Smooth muscle cell (in vitro differentiated cells): ENCODE measurements at regions not wholly inside any gene's neighbourhood (a gene's known extent, or its start where the extent isn't known, plus 50 kb on each side); places are given as distances from the start of the nearest gene placed in this dataset.

Source experiments
- DNase-seq: peaks from one replicate; lab custom pipeline; 2025; ENCODE audit not compliant: unreplicated experiment; lab: John Stamatoyannopoulos, UW
- H2AFZ ChIP-seq: fragments of 200-600 bp; sonication (generic); 2 replicates; pipeline ENCODE4 v1.6.0; 2016; ENCODE audit warnings: antibody characterized with exemption, low read depth, mild to moderate bottlenecking
- H3F3A ChIP-seq: fragments of 200-600 bp; sonication (generic); 2 replicates; pipeline ENCODE4 v1.6.0; 2017; ENCODE audit warnings: antibody characterized with exemption, low read depth
- H3K27ac ChIP-seq: fragments of 200-600 bp; sonication (generic); 2 replicates; pipeline ENCODE4 v1.5.1; 2016; ENCODE audit warnings: low read depth, mild to moderate bottlenecking
- H3K27me3 ChIP-seq: fragments of 200-600 bp; sonication (generic); 2 replicates; pipeline ENCODE4 v1.6.1; 2016; ENCODE audit warnings: low read depth, mild to moderate bottlenecking
- H3K36me3 ChIP-seq: fragments of 200-600 bp; sonication (generic); 2 replicates; pipeline ENCODE4 v1.5.1; 2016; ENCODE audit warnings: low read depth
- H3K4me1 ChIP-seq: fragments of 200-600 bp; sonication (generic); 2 replicates; pipeline ENCODE4 v1.5.1; 2016; ENCODE audit warnings: low read depth
- H3K4me2 ChIP-seq: fragments of 200-600 bp; sonication (generic); 2 replicates; pipeline ENCODE4 v1.6.0; 2016; ENCODE audit warnings: mild to moderate bottlenecking
- H3K4me3 ChIP-seq: fragments of 200-600 bp; sonication (generic); 2 replicates; pipeline ENCODE4 v1.5.1; 2016; ENCODE audit warnings: mild to moderate bottlenecking
- H3K79me2 ChIP-seq: fragments of 200-600 bp; sonication (generic); 2 replicates; pipeline ENCODE4 v1.6.0; 2016; ENCODE audit warnings: low read depth, mild to moderate bottlenecking
- H3K9ac ChIP-seq: fragments of 200-600 bp; sonication (generic); 2 replicates; pipeline ENCODE4 v1.6.0; 2016; ENCODE audit warnings: low read depth
- H3K9me3 ChIP-seq: fragments of 200-600 bp; sonication (generic); replicated peaks from 2 replicates; pipeline ENCODE4 v1.5.1; 2016; ENCODE audit warnings: low read depth
- H4K20me1 ChIP-seq: fragments of 200-600 bp; sonication (generic); 2 replicates; pipeline ENCODE4 v1.6.0; 2016; ENCODE audit warnings: low read depth
- CTCF ChIP-seq: fragments of 200-600 bp; sonication (generic); IDR thresholded peaks from 2 replicates; pipeline ENCODE4 v1.5.1; 2017; ENCODE audit warnings: borderline replicate concordance, mild to moderate bottlenecking, antibody characterized with exemption; ENCODE audit not compliant: insufficient read depth, poor library complexity, severe bottlenecking
- WGBS: methylation state at CpG from one replicate; pipeline ENCODE4 v1.1.7; 2016; ENCODE audit warnings: low lambda C conversion rate; 5-methylcytosine and 5-hydroxymethylcytosine counted together

- H3F3A ChIP-seq = peaks cover 14% of the 10 kb centered on the region
- H4K20me1 ChIP-seq = no peaks in the 10 kb centered on the region
- H3K9ac ChIP-seq = no peak overlapping the region
- H3K27me3 ChIP-seq = no peaks in the 10 kb centered on the region
- no peaks in the 10 kb centered on the region for H3K36me3 ChIP-seq
- DNase-seq = no peak
- no peak overlapping the region for H3K4me3 ChIP-seq
- H3K79me2 ChIP-seq = no peaks in the 10 kb centered on the region
- no peaks in the 10 kb centered on the region for H3K9me3 ChIP-seq
- no peak for TF ChIP-seq CTCF
- no peak overlapping the region for H3K4me2 ChIP-seq
- H2AFZ ChIP-seq = no peak overlapping the region
- no peaks in the 10 kb centered on the region for H3K4me1 ChIP-seq
- H3K27ac ChIP-seq = no peak overlapping the region
- WGBS = 92% methylated on average over 1 of the region's 1 CpG
Measured at GRCh38 chr5:167731951-167732350, 559.5 kb upstream of the WWC1 start.

GRCh38 chr5:167732499-167732898 lies 558.9 kb upstream of the WWC1 start:
- Histone ChIP-seq H3K27me3 (no peaks in the 10 kb centered on the region), H3K9ac (no peak overlapping the region), H2AFZ (no peak overlapping the region), H3F3A (peaks cover 14% of the 10 kb centered on the region), H3K9me3 (no peaks in the 10 kb centered on the region), H3K36me3 (no peaks in the 10 kb centered on the region), H3K27ac (no peak overlapping the region), H3K4me3 (no peak overlapping the region), H3K4me2 (no peak overlapping the region), H3K79me2 (no peaks in the 10 kb centered on the region), H4K20me1 (no peaks in the 10 kb centered on the region), H3K4me1 (no peaks in the 10 kb centered on the region)
- no peak for TF ChIP-seq CTCF
- no peak for DNase-seq
- 96% methylated on average over 2 of the region's 2 CpGs for WGBS

- no peak overlapping the region for H3K4me2 ChIP-seq
- H3K9ac ChIP-seq = no peak overlapping the region
- H4K20me1 ChIP-seq = no peaks in the 10 kb centered on the region
- no peaks in the 10 kb centered on the region for H3K4me1 ChIP-seq
- WGBS = 91% methylated on average over 12 of the region's 12 CpGs
- H3K4me3 ChIP-seq = no peak overlapping the region
- H3K9me3 ChIP-seq = no peaks in the 10 kb centered on the region
- no peak for DNase-seq
- no peaks in the 10 kb centered on the region for H3K36me3 ChIP-seq
- H2AFZ ChIP-seq = no peak overlapping the region
- TF ChIP-seq CTCF = no peak
- H3K27me3 ChIP-seq = no peaks in the 10 kb centered on the region
- H3K27ac ChIP-seq = no peak overlapping the region
- no peaks in the 10 kb centered on the region for H3K79me2 ChIP-seq
- no peaks in the 10 kb centered on the region for H3F3A ChIP-seq
Measured at GRCh38 chr5:167736992-167737391, 554.5 kb upstream of the WWC1 start.

GRCh38 chr5:167743695-167744464 lies 547.6 kb upstream of the WWC1 start:
- Histone ChIP-seq H3K27me3 (no peaks in the 10 kb centered on the region), H3F3A (no peaks in the 10 kb centered on the region), H3K9me3 (no peaks in the 10 kb centered on the region), H3K4me1 (no peaks in the 10 kb centered on the region), H3K9ac (no peak overlapping the region), H3K36me3 (no peaks in the 10 kb centered on the region), H3K4me2 (peak overlapping the region; percentile 9), H3K27ac (no peak overlapping the region), H3K79me2 (no peaks in the 10 kb centered on the region), H2AFZ (no peak overlapping the region), H3K4me3 (no peak overlapping the region), H4K20me1 (no peaks in the 10 kb centered on the region)
- 71% methylated on average over 4 of the region's 4 CpGs for WGBS
- no peak for DNase-seq
- TF ChIP-seq CTCF = no peak
